A549 (cell line): ENCODE measurements at regions not wholly inside any gene's neighbourhood (a gene's known extent, or its start where the extent isn't known, plus 50 kb on each side); places are given as distances from the start of the nearest gene placed in this dataset.
"Not testable (repeated sequence)": the region's sequence is repeated elsewhere in the genome, so short reads cannot be mapped to it uniquely, and the experiment has no call there.

ENCODE experiments used
- BCL3 ChIP-seq: fragments of >200 bp; sonication (Bioruptor Twin); formaldehyde crosslinking; IDR thresholded peaks from 3 replicates; pipeline ENCODE4 v1.6.1; 2016
- CTCF ChIP-seq: fragments of >200 bp; sonication (Bioruptor Twin); formaldehyde crosslinking; IDR thresholded peaks from 3 replicates; pipeline ENCODE4 v1.5.1; 2016
- FOSL2 ChIP-seq, 2 experiments: fragments of 450-650 bp in 1 of 2; fragments of >200 bp in 1 of 2; sonication (Bioruptor Twin) in 1 of 2; formaldehyde crosslinking; IDR thresholded peaks; 2 replicates each; pipeline versions ENCODE4 v1.5.0 to v1.6.1; 2016 to 2020; ENCODE audit warnings: mild to moderate bottlenecking in 1 of 2, moderate library complexity in 1 of 2
- HMGXB4 ChIP-seq: fragments of 250-450 bp; sonication (Bioruptor Pico); IDR thresholded peaks from 2 replicates; pipeline ENCODE4 v1.5.0; 2021; ENCODE audit warnings: mild to moderate bottlenecking, moderate library complexity, borderline replicate concordance
- MYC ChIP-seq: IDR thresholded peaks from 2 replicates; pipeline ENCODE4 v1.6.1; 2012; ENCODE audit warnings: mild to moderate bottlenecking, inconsistent platforms, low read length, improper control_type of control experiment, borderline replicate concordance
- NFE2L2 ChIP-seq: fragments of 150-350 bp; conservative IDR thresholded peaks from 2 replicates; pipeline ENCODE4 v1.6.1; 2014; ENCODE audit warnings: low read length
- PBX3 ChIP-seq: IDR thresholded peaks from 2 replicates; pipeline ENCODE4 v1.6.1; 2012
- PHF8 ChIP-seq: fragments of 200-600 bp; sonication (generic); IDR thresholded peaks from 2 replicates; pipeline ENCODE4 v1.6.1; 2016; ENCODE audit warnings: low read depth, mild to moderate bottlenecking, antibody characterized with exemption, moderate library complexity, borderline replicate concordance
- POLR2A ChIP-seq: IDR thresholded peaks from 2 replicates; pipeline ENCODE4 v1.6.1; 2012; ENCODE audit warnings: mild to moderate bottlenecking, low read length
- RAD21 ChIP-seq, 2 experiments: fragments of >200 bp in 1 of 2; sonication (Bioruptor Twin) in 1 of 2; formaldehyde crosslinking in 1 of 2; IDR thresholded peaks in 1 of 2; conservative IDR thresholded peaks in 1 of 2; 2 replicates in 1 of 2; 3 replicates in 1 of 2; pipeline ENCODE4 v1.6.1; 2012 to 2018; ENCODE audit warnings: inconsistent platforms in 1 of 2
- SREBF2 ChIP-seq: fragments of 450-650 bp; IDR thresholded peaks from 2 replicates; pipeline ENCODE4 v1.6.1; 2014; ENCODE audit warnings: mild to moderate bottlenecking, moderate library complexity

GRCh38 chr20:48372851-48373554 is 454.8 kb downstream of the PREX1 start:
- not testable (repeated sequence) for TF ChIP-seq CTCF; BCL3; SREBF2; MYC; PBX3; FOSL2 (IDR thresholded peaks at IDR 0.05); FOSL2 (CRISPR knock-in tag; IDR thresholded peaks at IDR 0.05); NFE2L2; RAD21 (conservative IDR thresholded peaks at IDR 0.05 in 1 of 2, IDR thresholded peaks at IDR 0.05 in 1 of 2); POLR2A; HMGXB4 (CRISPR knock-in tag); PHF8
